Hepatocyte (in vitro differentiated cells): ENCODE measurements at regions not wholly inside any gene's neighbourhood (a gene's known extent, or its start where the extent isn't known, plus 50 kb on each side); places are given as distances from the start of the nearest gene placed in this dataset.
A peak's percentile ranks its signal among the peaks of the same experiment; 100 is the strongest.
"Not testable (repeated sequence)": the region's sequence is repeated elsewhere in the genome, so short reads cannot be mapped to it uniquely, and the experiment has no call there.

Experiments
- DNase-seq: peaks from one replicate; pipeline ENCODE4 v3.0.0-alpha.2; 2016; ENCODE audit warnings: low spot score
- H2AFZ ChIP-seq: fragments of 200-600 bp; sonication (generic); 2 replicates; pipeline ENCODE4 v1.6.0; 2016; ENCODE audit warnings: antibody characterized with exemption, mild to moderate bottlenecking
- H3K27ac ChIP-seq: fragments of 200-600 bp; sonication (generic); 2 replicates; pipeline ENCODE4 v1.5.1; 2016; ENCODE audit warnings: mild to moderate bottlenecking
- H3K27me3 ChIP-seq: fragments of 200-600 bp; sonication (generic); 2 replicates; pipeline ENCODE4 v1.6.1; 2016
- H3K36me3 ChIP-seq: fragments of 200-600 bp; sonication (generic); replicated peaks from 2 replicates; pipeline ENCODE4 v1.5.1; 2016; ENCODE audit warnings: low read depth; ENCODE audit not compliant: insufficient read depth
- H3K4me1 ChIP-seq: fragments of 200-600 bp; sonication (generic); 2 replicates; pipeline ENCODE4 v1.5.1; 2016; ENCODE audit warnings: mild to moderate bottlenecking, moderate library complexity; ENCODE audit not compliant: insufficient read depth
- H3K4me2 ChIP-seq: fragments of 200-600 bp; sonication (generic); 2 replicates; pipeline ENCODE4 v1.6.0; 2016
- H3K4me3 ChIP-seq: fragments of 200-600 bp; sonication (generic); 2 replicates; pipeline ENCODE4 v1.5.1; 2016; ENCODE audit warnings: mild to moderate bottlenecking
- H3K79me2 ChIP-seq: fragments of 200-600 bp; sonication (generic); 2 replicates; pipeline ENCODE4 v1.6.0; 2017; ENCODE audit warnings: mild to moderate bottlenecking
- H3K9me2 ChIP-seq: fragments of 200-600 bp; sonication (generic); replicated peaks from 2 replicates; pipeline ENCODE4 v1.6.0; 2017; ENCODE audit warnings: mild to moderate bottlenecking; ENCODE audit not compliant: insufficient read depth
- H3K9me3 ChIP-seq: fragments of 200-600 bp; sonication (generic); 2 replicates; pipeline ENCODE4 v1.5.1; 2016; ENCODE audit warnings: low read depth, mild to moderate bottlenecking
- H4K20me1 ChIP-seq: fragments of 200-600 bp; sonication (generic); 2 replicates; pipeline ENCODE4 v1.6.0; 2016; ENCODE audit warnings: mild to moderate bottlenecking; ENCODE audit not compliant: insufficient read depth, poor library complexity, severe bottlenecking
- CTCF ChIP-seq: fragments of 200-600 bp; sonication (generic); IDR thresholded peaks from 2 replicates; pipeline ENCODE4 v1.5.1; 2016; ENCODE audit warnings: antibody characterized with exemption, mild to moderate bottlenecking; ENCODE audit not compliant: poor library complexity
- EZH2 ChIP-seq: fragments of 200-600 bp; sonication (generic); IDR thresholded peaks from 2 replicates; pipeline ENCODE4 v1.6.1; 2016; ENCODE audit warnings: antibody characterized with exemption, mild to moderate bottlenecking, borderline replicate concordance
- EZH2phosphoT487 ChIP-seq: fragments of 200-600 bp; sonication (generic); IDR thresholded peaks from one replicate; pipeline ENCODE4 v1.6.1; 2018; ENCODE audit warnings: antibody characterized with exemption, mild to moderate bottlenecking, low read depth, moderate library complexity; ENCODE audit not compliant: unreplicated experiment, severe bottlenecking
- WGBS: methylation state at CpG from one replicate; pipeline ENCODE4 v1.1.6; 2016; ENCODE audit warnings: low lambda C conversion rate; ENCODE audit errors: missing lambda C conversion rate; 5-methylcytosine and 5-hydroxymethylcytosine counted together

DNA sequence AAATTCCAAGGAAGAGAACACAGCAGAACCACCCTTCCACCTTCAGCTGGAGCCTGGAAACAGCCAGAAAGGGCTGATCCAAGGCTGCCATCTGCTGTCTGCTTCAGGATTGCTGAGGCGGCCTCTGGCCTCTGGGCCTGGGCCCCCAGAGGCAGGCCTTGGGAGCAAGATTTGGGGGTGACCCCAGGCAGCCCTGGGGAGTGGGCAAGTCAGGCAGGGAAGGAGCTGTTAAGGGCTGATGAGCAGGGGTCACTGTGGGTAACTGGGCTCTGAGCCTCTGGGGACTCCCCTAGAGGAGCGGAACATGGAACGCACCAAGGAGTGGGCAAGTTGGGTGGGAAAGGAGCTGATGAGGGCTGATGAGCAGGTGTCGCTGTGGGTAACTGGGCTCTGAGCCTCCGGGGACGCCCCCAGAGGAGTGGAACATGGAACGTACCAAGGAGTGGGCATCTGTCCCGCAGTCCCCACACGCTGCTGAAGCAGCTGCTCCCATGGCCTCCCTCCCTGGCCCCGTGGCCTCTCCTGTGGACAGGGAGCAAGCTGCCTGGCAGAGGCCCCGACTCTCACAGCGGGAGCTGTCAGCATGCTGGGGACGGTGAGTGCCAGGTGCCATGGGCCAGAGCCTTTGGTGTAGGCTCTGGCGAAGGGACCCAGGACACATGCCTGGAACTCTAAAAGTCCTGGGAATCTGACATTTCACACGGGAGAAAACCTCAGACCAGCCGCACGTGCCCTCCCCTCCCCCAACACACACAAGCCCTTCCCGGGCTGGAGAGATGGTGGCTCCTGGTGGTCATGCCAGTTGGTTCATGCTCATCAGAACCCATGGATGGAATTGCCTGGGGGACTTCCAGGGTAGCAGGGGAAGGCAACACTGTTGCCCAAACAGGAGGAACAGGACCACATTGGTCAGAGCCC is 148.8 kb downstream of the NPIPB11 start:
- H2AFZ ChIP-seq, H3K36me3 ChIP-seq, H3K79me2 ChIP-seq, H3K4me2 ChIP-seq, H3K9me3 ChIP-seq, H4K20me1 ChIP-seq, H3K9me2 ChIP-seq, H3K27me3 ChIP-seq, DNase-seq, H3K4me3 ChIP-seq, H3K27ac ChIP-seq: not testable (repeated sequence)
- peak; percentile 54 for TF ChIP-seq CTCF
- H3K4me1 ChIP-seq, result peaks cover 18% of the 10 kb centered on the region
- WGBS, result 83% methylated on average over 18 of the region's 18 CpGs

DNA sequence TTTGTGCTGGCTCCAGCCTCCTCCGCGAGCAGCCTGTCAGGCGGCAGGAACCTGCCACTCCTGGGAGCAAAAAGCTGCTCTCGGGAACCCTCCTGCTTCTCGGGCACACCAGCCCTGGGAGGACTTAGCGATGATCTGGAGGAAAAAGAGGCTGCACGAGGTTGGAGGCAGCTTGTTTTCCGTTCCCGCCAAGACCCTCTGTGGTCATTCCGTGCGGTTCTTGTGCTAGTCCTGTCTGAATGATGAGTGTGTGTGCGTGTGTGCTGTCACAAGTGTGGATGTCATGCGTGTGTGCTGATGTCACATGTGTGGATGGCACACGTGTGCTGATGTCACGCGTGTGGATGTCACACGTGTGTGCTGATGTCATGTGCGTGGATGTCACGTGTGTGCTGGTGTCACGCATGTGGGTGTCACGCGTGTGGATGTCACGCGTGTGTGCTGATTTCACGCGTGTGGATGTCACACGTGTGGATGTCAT is 150.0 kb downstream of the NPIPB11 start:
- no peaks in the 10 kb centered on the region for H3K27me3 ChIP-seq
- TF ChIP-seq EZH2 (no peak), EZH2phosphoT487 (no peak), CTCF (no peak)
- DNase-seq, result no peak
- H2AFZ ChIP-seq, result no peak overlapping the region
- WGBS, result 90% methylated on average over 26 of the region's 27 CpGs
- H3K9me2 ChIP-seq, result no peaks in the 10 kb centered on the region
- no peaks in the 10 kb centered on the region for H3K9me3 ChIP-seq
- H4K20me1 ChIP-seq, result no peaks in the 10 kb centered on the region
- H3K27ac ChIP-seq, result no peak overlapping the region
- no peaks in the 10 kb centered on the region for H3K79me2 ChIP-seq
- H3K4me1 ChIP-seq, result peaks cover 8% of the 10 kb centered on the region
- H3K36me3 ChIP-seq, result no peaks in the 10 kb centered on the region
- no peak overlapping the region for H3K4me2 ChIP-seq
- H3K4me3 ChIP-seq, result no peak overlapping the region

- H4K20me1 ChIP-seq, H3K9me2 ChIP-seq, H3K4me3 ChIP-seq, H3K9me3 ChIP-seq, H2AFZ ChIP-seq, DNase-seq, H3K27me3 ChIP-seq, H3K4me2 ChIP-seq, H3K4me1 ChIP-seq, H3K36me3 ChIP-seq, H3K27ac ChIP-seq, H3K79me2 ChIP-seq: not testable (repeated sequence)
- WGBS, result 42% methylated on average over 6 of the region's 6 CpGs
Measured at GRCh38 chr16:29255957-29256356, 150.6 kb downstream of the NPIPB11 start.

- not testable (repeated sequence) for H3K27me3 ChIP-seq, H3K9me2 ChIP-seq, H3K4me1 ChIP-seq, H3K36me3 ChIP-seq, DNase-seq, H3K4me3 ChIP-seq, H3K27ac ChIP-seq, H3K9me3 ChIP-seq, H3K4me2 ChIP-seq, H2AFZ ChIP-seq, H3K79me2 ChIP-seq, H4K20me1 ChIP-seq
- WGBS, result 85% methylated on average over 13 of the region's 13 CpGs
Measured at GRCh38 chr16:29255496-29255796, 151.1 kb downstream of the NPIPB11 start.
